ENCODE measurements at regions not wholly inside any gene's neighbourhood (a gene's known extent, or its start where the extent isn't known, plus 50 kb on each side); places are given as distances from the start of the nearest gene placed in this dataset.

GRCh38 chr6:109896341-109896740, 81.8 kb upstream of the GPR6 start:
- intact Hi-C loops (cut with DNase I, micrococcal nuclease), result no loop called here
- ChIA-PET CTCF (no interaction called here), POLR2A (no interaction called here)
- no peak for DNase-seq
- H3K4me3 Mint-ChIP-seq, result no peak overlapping the region
- no peak for ATAC-seq (ENCODE audit: poor library complexity)
- Histone ChIP-seq H3K9me3 (ENCODE audit: control insufficient read depth in 1 of 2, insufficient read depth in 1 of 2, low read length in 2 of 2) (no peaks in the 10 kb centered on the region), H3K4me1 (ENCODE audit: insufficient read depth, low read length) (no peaks in the 10 kb centered on the region), H3K27ac (ENCODE audit: low read depth in 1 of 2, low read length in 2 of 2) (no peak overlapping the region), H3K27me3 (ENCODE audit: control insufficient read depth in 1 of 2, insufficient read depth in 2 of 2, low read length in 2 of 2) (peaks cover 4 to 8% of the 10 kb centered on the region in 2 experiments), H3K36me3 (ENCODE audit: insufficient read depth, low read length) (no peaks in the 10 kb centered on the region), H3K4me3 (ENCODE audit: low read length) (no peak overlapping the region)
- TF ChIP-seq CTCF (IDR thresholded peaks at IDR 0.05), result no peak
- peaks cover 8% of the 10 kb centered on the region for H3K27me3 Mint-ChIP-seq
- H3K4me1 Mint-ChIP-seq (ENCODE audit: low read depth), result no peaks in the 10 kb centered on the region
- H3K36me3 Mint-ChIP-seq (ENCODE audit: low read depth), result no peaks in the 10 kb centered on the region
- no peak overlapping the region for H3K27ac Mint-ChIP-seq
- no peaks in the 10 kb centered on the region for H3K9me3 Mint-ChIP-seq

DNA sequence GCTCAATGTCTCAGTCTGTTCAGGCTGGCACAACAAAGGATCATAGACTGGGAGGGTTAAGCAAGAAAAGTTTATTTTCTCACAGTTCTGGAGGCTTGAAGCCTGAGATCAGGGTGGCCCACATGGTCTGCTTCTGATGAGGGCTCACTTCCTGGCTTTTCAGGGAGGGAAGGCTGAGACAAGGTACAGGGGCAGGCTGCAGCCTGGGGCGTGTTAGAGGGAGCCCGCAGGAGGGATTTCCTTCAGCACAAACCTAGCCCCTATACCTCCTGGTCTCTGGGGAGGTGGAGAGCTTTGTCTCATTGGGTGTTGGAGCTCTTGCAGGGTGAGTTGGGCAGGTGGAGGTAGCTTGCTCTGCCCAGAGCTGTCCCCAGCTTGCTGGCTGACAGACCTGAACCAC, 81.1 kb upstream of the GPR6 start:
- H3K27me3 ChIP-seq (ENCODE audit: control insufficient read depth in 1 of 2, insufficient read depth in 2 of 2, low read length in 2 of 2), result peaks cover 4 to 9% of the 10 kb centered on the region in 2 experiments
- CTCF ChIA-PET, result no interaction called here
- no peaks in the 10 kb centered on the region for H3K9me3 ChIP-seq (ENCODE audit: control insufficient read depth in 1 of 2, insufficient read depth in 1 of 2, low read length in 2 of 2)
- no peak overlapping the region for H3K4me3 ChIP-seq (ENCODE audit: low read length)
- ATAC-seq (ENCODE audit: poor library complexity), result no peak
- POLR2A ChIA-PET, result no interaction called here
- intact Hi-C loops (cut with DNase I, micrococcal nuclease), result no loop called here
- Mint-ChIP-seq H3K36me3 (ENCODE audit: low read depth) (no peaks in the 10 kb centered on the region), H3K27me3 (peaks cover 8% of the 10 kb centered on the region), H3K4me1 (ENCODE audit: low read depth) (no peaks in the 10 kb centered on the region), H3K27ac (no peak overlapping the region), H3K4me3 (no peak overlapping the region), H3K9me3 (no peaks in the 10 kb centered on the region)
- no peak for TF ChIP-seq CTCF (IDR thresholded peaks at IDR 0.05)
- H3K4me1 ChIP-seq (ENCODE audit: insufficient read depth, low read length), result no peaks in the 10 kb centered on the region
- H3K27ac ChIP-seq (ENCODE audit: low read depth in 1 of 2, low read length in 2 of 2), result no peak overlapping the region
- no peak for DNase-seq
- no peaks in the 10 kb centered on the region for H3K36me3 ChIP-seq (ENCODE audit: insufficient read depth, low read length)

GRCh38 chr6:109897561-109898080, 80.5 kb upstream of the GPR6 start:
- no peak for ATAC-seq (ENCODE audit: poor library complexity)
- no peak overlapping the region for H3K27ac ChIP-seq (ENCODE audit: low read depth in 1 of 2, low read length in 2 of 2)
- CTCF ChIA-PET, result no interaction called here

More at GRCh38 chr6:109897561-109898080, 80.5 kb upstream of the GPR6 start:
- H3K27me3 ChIP-seq (ENCODE audit: control insufficient read depth in 1 of 2, insufficient read depth in 2 of 2, low read length in 2 of 2), result peaks cover 4 to 13% of the 10 kb centered on the region in 2 experiments
- H3K4me1 Mint-ChIP-seq (ENCODE audit: low read depth), result no peaks in the 10 kb centered on the region
- no peak overlapping the region for H3K27ac Mint-ChIP-seq
- no peaks in the 10 kb centered on the region for H3K4me1 ChIP-seq (ENCODE audit: insufficient read depth, low read length)
- H3K36me3 ChIP-seq (ENCODE audit: insufficient read depth, low read length), result no peaks in the 10 kb centered on the region
- intact Hi-C loops (cut with DNase I, micrococcal nuclease), result no loop called here
- H3K9me3 ChIP-seq (ENCODE audit: control insufficient read depth in 1 of 2, insufficient read depth in 1 of 2, low read length in 2 of 2), result no peaks in the 10 kb centered on the region
- peaks cover 9% of the 10 kb centered on the region for H3K27me3 Mint-ChIP-seq
- no peak for DNase-seq
- H3K36me3 Mint-ChIP-seq (ENCODE audit: low read depth), result no peaks in the 10 kb centered on the region
- no peaks in the 10 kb centered on the region for H3K9me3 Mint-ChIP-seq
- no peak overlapping the region for H3K4me3 ChIP-seq (ENCODE audit: low read length)
- TF ChIP-seq CTCF (IDR thresholded peaks at IDR 0.05), result no peak
- H3K4me3 Mint-ChIP-seq, result no peak overlapping the region
- POLR2A ChIA-PET, result no interaction called here

Data from CD4-positive, alpha-beta T cell (primary cell).